ENCODE measurements at regions not wholly inside any gene's neighbourhood (a gene's known extent, or its start where the extent isn't known, plus 50 kb on each side); places are given as distances from the start of the nearest gene placed in this dataset.

GRCh38 chr10:78706726-78707540 is 361.8 kb upstream of the ZMIZ1 start:
- Histone ChIP-seq H3K27me3 (no peaks in the 10 kb centered on the region), H3K4me3 (no peak overlapping the region), H3K9me3 (no peaks in the 10 kb centered on the region), H3K27ac (no peak overlapping the region), H3K36me3 (no peaks in the 10 kb centered on the region), H3K4me1 (no peaks in the 10 kb centered on the region)
- WGBS, result 74% methylated on average over 5 of the region's 5 CpGs
- TF ChIP-seq, protein P1, sequence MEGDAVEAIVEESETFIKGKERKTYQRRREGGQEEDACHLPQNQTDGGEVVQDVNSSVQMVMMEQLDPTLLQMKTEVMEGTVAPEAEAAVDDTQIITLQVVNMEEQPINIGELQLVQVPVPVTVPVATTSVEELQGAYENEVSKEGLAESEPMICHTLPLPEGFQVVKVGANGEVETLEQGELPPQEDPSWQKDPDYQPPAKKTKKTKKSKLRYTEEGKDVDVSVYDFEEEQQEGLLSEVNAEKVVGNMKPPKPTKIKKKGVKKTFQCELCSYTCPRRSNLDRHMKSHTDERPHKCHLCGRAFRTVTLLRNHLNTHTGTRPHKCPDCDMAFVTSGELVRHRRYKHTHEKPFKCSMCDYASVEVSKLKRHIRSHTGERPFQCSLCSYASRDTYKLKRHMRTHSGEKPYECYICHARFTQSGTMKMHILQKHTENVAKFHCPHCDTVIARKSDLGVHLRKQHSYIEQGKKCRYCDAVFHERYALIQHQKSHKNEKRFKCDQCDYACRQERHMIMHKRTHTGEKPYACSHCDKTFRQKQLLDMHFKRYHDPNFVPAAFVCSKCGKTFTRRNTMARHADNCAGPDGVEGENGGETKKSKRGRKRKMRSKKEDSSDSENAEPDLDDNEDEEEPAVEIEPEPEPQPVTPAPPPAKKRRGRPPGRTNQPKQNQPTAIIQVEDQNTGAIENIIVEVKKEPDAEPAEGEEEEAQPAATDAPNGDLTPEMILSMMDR (IDR thresholded peaks at IDR 0.05), result no peak
- TF ChIP-seq POLR2A (IDR thresholded peaks at IDR 0.05) (no peak), EP300 (IDR thresholded peaks at IDR 0.05) (no peak), POLR2AphosphoS5 (IDR thresholded peaks at IDR 0.05) (no peak)
- no peak for DNase-seq (ENCODE audit: low spot score in 2 of 2)

DNA sequence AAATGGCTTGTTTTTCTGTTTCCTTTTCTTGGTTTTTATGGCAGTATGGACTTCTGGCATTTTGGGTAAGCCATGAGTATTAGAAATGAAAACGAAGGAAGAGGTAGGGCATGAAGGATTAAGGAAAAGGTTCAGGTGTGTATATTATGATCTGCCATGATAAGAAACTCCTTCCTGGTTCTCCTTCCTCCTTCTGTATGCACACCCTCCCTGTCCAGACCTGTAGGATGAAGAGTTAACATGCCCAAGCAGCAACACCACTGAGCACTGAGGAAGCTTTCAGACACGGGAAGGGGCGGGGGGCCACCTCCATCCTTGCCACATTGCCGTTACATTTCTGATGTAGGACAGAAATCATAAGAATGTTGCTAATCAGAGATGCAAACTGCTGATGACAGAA is 361.0 kb upstream of the ZMIZ1 start:
- Histone ChIP-seq H3K27ac (no peak overlapping the region), H3K9me3 (no peaks in the 10 kb centered on the region), H3K4me3 (no peak overlapping the region), H3K27me3 (no peaks in the 10 kb centered on the region), H3K36me3 (no peaks in the 10 kb centered on the region), H3K4me1 (no peaks in the 10 kb centered on the region)
- no peak for DNase-seq (ENCODE audit: low spot score in 2 of 2)
- 54% methylated on average over 4 of the region's 4 CpGs for WGBS
- TF ChIP-seq EP300 (IDR thresholded peaks at IDR 0.05) (no peak), POLR2A (IDR thresholded peaks at IDR 0.05) (no peak), POLR2AphosphoS5 (IDR thresholded peaks at IDR 0.05) (no peak)
- TF ChIP-seq, protein P1 (IDR thresholded peaks at IDR 0.05), result no peak

DNA sequence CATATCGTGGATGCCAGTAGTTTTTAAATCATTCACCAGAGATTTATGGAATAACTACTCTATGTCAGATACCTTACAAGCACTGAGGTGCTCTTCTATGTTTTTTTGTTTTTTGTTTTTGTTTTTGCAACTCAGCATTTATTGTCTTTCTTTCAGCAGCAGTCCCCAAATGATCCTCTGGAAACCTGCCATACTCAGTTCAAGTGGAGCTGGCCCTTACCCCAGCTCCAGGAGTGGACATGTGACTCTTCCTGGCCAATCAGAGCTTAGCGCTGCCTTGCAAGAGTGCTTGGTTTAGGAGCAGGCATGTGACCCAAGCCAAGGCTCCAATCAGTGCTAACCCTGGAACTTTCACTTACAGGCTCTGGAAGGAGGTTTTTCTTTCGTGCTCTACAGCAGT is 356.6 kb upstream of the ZMIZ1 start:
- Histone ChIP-seq H3K9me3 (no peaks in the 10 kb centered on the region), H3K4me1 (no peaks in the 10 kb centered on the region), H3K27ac (no peak overlapping the region), H3K36me3 (no peaks in the 10 kb centered on the region), H3K4me3 (no peak overlapping the region), H3K27me3 (no peaks in the 10 kb centered on the region)
- no peak for TF ChIP-seq POLR2A (IDR thresholded peaks at IDR 0.05)
- TF ChIP-seq POLR2AphosphoS5 (IDR thresholded peaks at IDR 0.05), result no peak
- no peak for TF ChIP-seq EP300 (IDR thresholded peaks at IDR 0.05)
- TF ChIP-seq, protein P1 (IDR thresholded peaks at IDR 0.05), result no peak
- DNase-seq (ENCODE audit: low spot score in 2 of 2), result no peak
- 91% methylated on average over 3 of the region's 3 CpGs for WGBS

GRCh38 chr10:78713659-78714058 is 355.1 kb upstream of the ZMIZ1 start:
- Histone ChIP-seq H3K9me3 (no peaks in the 10 kb centered on the region), H3K27ac (no peak overlapping the region), H3K4me1 (no peaks in the 10 kb centered on the region), H3K4me3 (no peak overlapping the region), H3K36me3 (no peaks in the 10 kb centered on the region), H3K27me3 (no peaks in the 10 kb centered on the region)
- no peak for TF ChIP-seq EP300 (IDR thresholded peaks at IDR 0.05)
- TF ChIP-seq POLR2A (IDR thresholded peaks at IDR 0.05), result no peak
- TF ChIP-seq POLR2AphosphoS5 (IDR thresholded peaks at IDR 0.05), result no peak
- TF ChIP-seq, protein P1 (IDR thresholded peaks at IDR 0.05), result no peak
- DNase-seq (ENCODE audit: low spot score in 2 of 2), result no peak
- 80% methylated on average over 3 of the region's 3 CpGs for WGBS

DNA sequence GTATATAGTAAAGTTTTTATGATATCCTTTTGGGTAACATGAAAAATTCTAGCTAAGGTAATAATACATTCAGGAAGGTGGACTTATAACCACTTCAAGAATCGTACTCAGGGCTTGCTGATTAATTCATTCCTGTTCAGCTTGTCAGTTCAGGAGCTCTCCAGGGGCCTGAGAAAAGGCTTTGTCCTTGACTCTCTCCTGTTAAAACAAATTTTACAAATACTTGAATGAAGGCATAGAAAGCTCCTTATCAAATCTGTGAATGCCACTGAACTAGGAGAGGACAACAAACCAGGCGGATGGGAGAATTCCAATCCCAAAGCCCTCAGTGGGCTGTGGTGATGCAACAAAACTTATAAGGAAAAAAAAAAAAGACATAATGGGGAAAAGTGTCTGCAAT is 354.5 kb upstream of the ZMIZ1 start:
- Histone ChIP-seq H3K27ac (no peak overlapping the region), H3K9me3 (no peaks in the 10 kb centered on the region), H3K27me3 (no peaks in the 10 kb centered on the region), H3K36me3 (no peaks in the 10 kb centered on the region), H3K4me3 (no peak overlapping the region), H3K4me1 (no peaks in the 10 kb centered on the region)
- WGBS, result 89% methylated on average over 2 of the region's 2 CpGs
- no peak for DNase-seq (ENCODE audit: low spot score in 2 of 2)
- no peak for TF ChIP-seq EP300 (IDR thresholded peaks at IDR 0.05)
- TF ChIP-seq POLR2AphosphoS5 (IDR thresholded peaks at IDR 0.05), result no peak
- no peak for TF ChIP-seq POLR2A (IDR thresholded peaks at IDR 0.05)
- TF ChIP-seq, protein P1 (IDR thresholded peaks at IDR 0.05), result no peak

Data from suprapubic skin (tissue), 4 donors.